Mammary epithelial cell (primary cell): ENCODE measurements at regions not wholly inside any gene's neighbourhood (a gene's known extent, or its start where the extent isn't known, plus 50 kb on each side); places are given as distances from the start of the nearest gene placed in this dataset.

Experiments used
- EZH2 ChIP-seq: IDR thresholded peaks from 2 replicates; pipeline ENCODE4 v1.6.1; 2012; ENCODE audit warnings: low read length, inconsistent platforms, borderline replicate concordance
- TF ChIP-seq, protein P1 (sequence below), 2 donors: IDR thresholded peaks in 1 of 2; conservative IDR thresholded peaks in 1 of 2; 2 replicates each; pipeline ENCODE4 v1.5.1; 2011 to 2012; ENCODE audit warnings: inconsistent platforms in 2 of 2, low read length in 2 of 2, mild to moderate bottlenecking in 2 of 2, control low read depth in 1 of 2, low read depth in 1 of 2; ENCODE audit not compliant: insufficient read depth in 1 of 2; ENCODE audit errors: extremely low read depth in 1 of 2

DNA sequence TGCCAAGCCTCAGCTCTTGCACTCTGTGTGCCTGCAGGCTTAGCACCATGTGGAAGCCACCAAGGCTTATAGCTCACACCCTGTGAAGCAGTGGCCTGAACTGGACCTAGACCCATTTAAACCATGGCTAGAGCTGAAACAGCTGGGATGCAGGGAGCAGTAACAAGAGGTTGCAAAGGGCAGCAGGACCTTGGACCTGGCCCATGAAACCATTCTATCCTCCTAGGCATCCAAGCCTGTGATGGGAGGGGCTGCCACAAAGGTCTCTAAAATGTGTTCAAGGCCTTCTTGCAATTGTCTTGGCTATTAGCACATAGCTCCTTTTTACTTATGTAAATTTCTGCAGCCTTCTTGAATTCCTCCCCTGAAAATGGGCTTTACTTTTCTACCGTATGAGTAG lies 57.9 kb upstream of the NPAP1 start:
- TF ChIP-seq, protein P1, sequence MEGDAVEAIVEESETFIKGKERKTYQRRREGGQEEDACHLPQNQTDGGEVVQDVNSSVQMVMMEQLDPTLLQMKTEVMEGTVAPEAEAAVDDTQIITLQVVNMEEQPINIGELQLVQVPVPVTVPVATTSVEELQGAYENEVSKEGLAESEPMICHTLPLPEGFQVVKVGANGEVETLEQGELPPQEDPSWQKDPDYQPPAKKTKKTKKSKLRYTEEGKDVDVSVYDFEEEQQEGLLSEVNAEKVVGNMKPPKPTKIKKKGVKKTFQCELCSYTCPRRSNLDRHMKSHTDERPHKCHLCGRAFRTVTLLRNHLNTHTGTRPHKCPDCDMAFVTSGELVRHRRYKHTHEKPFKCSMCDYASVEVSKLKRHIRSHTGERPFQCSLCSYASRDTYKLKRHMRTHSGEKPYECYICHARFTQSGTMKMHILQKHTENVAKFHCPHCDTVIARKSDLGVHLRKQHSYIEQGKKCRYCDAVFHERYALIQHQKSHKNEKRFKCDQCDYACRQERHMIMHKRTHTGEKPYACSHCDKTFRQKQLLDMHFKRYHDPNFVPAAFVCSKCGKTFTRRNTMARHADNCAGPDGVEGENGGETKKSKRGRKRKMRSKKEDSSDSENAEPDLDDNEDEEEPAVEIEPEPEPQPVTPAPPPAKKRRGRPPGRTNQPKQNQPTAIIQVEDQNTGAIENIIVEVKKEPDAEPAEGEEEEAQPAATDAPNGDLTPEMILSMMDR (conservative IDR thresholded peaks at IDR 0.05 in 1 of 2, IDR thresholded peaks at IDR 0.05 in 1 of 2; ENCODE audit: extremely low read depth in 1 of 2, insufficient read depth in 1 of 2, low read depth in 1 of 2, low read length in 2 of 2): no peak
- no peak for TF ChIP-seq EZH2
